ENCODE measurements at regions not wholly inside any gene's neighbourhood (a gene's known extent, or its start where the extent isn't known, plus 50 kb on each side); places are given as distances from the start of the nearest gene placed in this dataset.

- H3K9me3 Mint-ChIP-seq, result 0 out of 5 replicates have a peak, but pooled peaks cover 0 to 5% of the 10 kb centered on the region in 2 experiments
- Histone ChIP-seq H3K4me1 (ENCODE audit: insufficient read depth, low read length) (no peaks in the 10 kb centered on the region), H3K4ac (ENCODE audit: low read depth, low read length) (no peak overlapping the region), H2BK5ac (ENCODE audit: insufficient read length, low read length) (no peak overlapping the region), H3K27ac (ENCODE audit: insufficient read length, low read depth, low read length) (no peak overlapping the region), H3K4me2 (ENCODE audit: insufficient read depth, insufficient read length, low read length) (no peak overlapping the region), H2BK20ac (ENCODE audit: low read depth, low read length, poor library complexity, severe bottlenecking) (no peak overlapping the region), H4K5ac (ENCODE audit: insufficient read length, low read depth, low read length) (no peak overlapping the region), H2AFZ (ENCODE audit: low read length) (no peak overlapping the region), H3K79me2 (ENCODE audit: insufficient read depth, low read length) (no peaks in the 10 kb centered on the region), H4K91ac (ENCODE audit: insufficient read length, low read depth, low read length) (no peak overlapping the region), H3K23ac (ENCODE audit: insufficient read length, low read depth, low read length) (no peak overlapping the region), H3K79me1 (ENCODE audit: insufficient read depth, low read depth, low read length, poor library complexity, severe bottlenecking) (no peaks in the 10 kb centered on the region), H4K8ac (replicated peaks; ENCODE audit: insufficient read length, low read depth, low read length) (no peak overlapping the region), H3K56ac (ENCODE audit: insufficient read length, low read depth, low read length) (no peak overlapping the region), H3T11ph (ENCODE audit: low read length) (no peak overlapping the region), H3K9ac (ENCODE audit: extremely low read depth, insufficient read length, low read length) (no peak overlapping the region), H3K14ac (ENCODE audit: insufficient read depth, low read length) (no peak overlapping the region), H3K27me3 (ENCODE audit: insufficient read depth, low read length) (no peaks in the 10 kb centered on the region), H2BK12ac (ENCODE audit: insufficient read length, low read depth, low read length) (no peak overlapping the region), H2BK120ac (ENCODE audit: low read depth, low read length, poor library complexity, severe bottlenecking) (no peak overlapping the region), H2BK15ac (ENCODE audit: low read depth, low read length) (no peak overlapping the region), H3K9me3 (ENCODE audit: control insufficient read depth, low read depth, low read length) (no peaks in the 10 kb centered on the region), H3K18ac (ENCODE audit: insufficient read length, low read depth, low read length) (no peak overlapping the region), H2AK5ac (ENCODE audit: insufficient read length, low read length) (no peak overlapping the region), H4K20me1 (ENCODE audit: control insufficient read depth, insufficient read depth, insufficient read length) (no peaks in the 10 kb centered on the region), H3K23me2 (ENCODE audit: insufficient read length, low read depth, low read length, poor library complexity, severe bottlenecking) (no peaks in the 10 kb centered on the region)
- H3K4me3 Mint-ChIP-seq, result no peak overlapping the region
- H3K36me3 Mint-ChIP-seq (ENCODE audit: insufficient read depth in 1 of 3, low read depth in 3 of 3), result no peaks in the 10 kb centered on the region
- no peak overlapping the region for H3K27ac Mint-ChIP-seq
- H3K27me3 Mint-ChIP-seq (ENCODE audit: low read depth), result no peaks in the 10 kb centered on the region
- TF ChIP-seq CTCF (conservative IDR thresholded peaks at IDR 0.05), result no peak
- no CpG with 5 or more reads among the region's 6 CpGs for WGBS (ENCODE audit: extremely low coverage, insufficient read length, low lambda C conversion rate)
- DNase-seq, result no peak
- H3K4me1 Mint-ChIP-seq, result no peaks in the 10 kb centered on the region
These were observed 207.0 kb downstream of the LRRC70 start for GRCh38 chr5:62785588-62785987.

Measured in H9 (cell line).